NCI-H526 treated with DMSO at 0.1 percent for 48 hours (cell line): ENCODE measurements at regions not wholly inside any gene's neighbourhood (a gene's known extent, or its start where the extent isn't known, plus 50 kb on each side); places are given as distances from the start of the nearest gene placed in this dataset.
"Not testable (repeated sequence)": the region's sequence is repeated elsewhere in the genome, so short reads cannot be mapped to it uniquely, and the experiment has no call there.

Experiments
- DNase-seq: peaks from one replicate; lab custom pipeline; 2025; lab: John Stamatoyannopoulos, UW

GRCh38 chr1:196090226-196090625 lies 518.0 kb downstream of the KCNT2 start:
- no peak for DNase-seq

- no peak for DNase-seq
These were observed 519.7 kb downstream of the KCNT2 start for GRCh38 chr1:196088541-196088940.

GRCh38 chr1:196078691-196079090 lies 529.5 kb downstream of the KCNT2 start:
- DNase-seq = no peak

GRCh38 chr1:196075621-196076020 lies 532.6 kb downstream of the KCNT2 start:
- no peak for DNase-seq

GRCh38 chr1:196074182-196074581 lies 534.1 kb downstream of the KCNT2 start:
- no peak for DNase-seq

GRCh38 chr1:196071447-196071846 lies 536.8 kb downstream of the KCNT2 start:
- no peak for DNase-seq

- no peak for DNase-seq
These were observed 537.3 kb downstream of the KCNT2 start for GRCh38 chr1:196070940-196071339.

GRCh38 chr1:196063952-196064351 lies 544.3 kb downstream of the KCNT2 start:
- no peak for DNase-seq

GRCh38 chr1:196063294-196063693 lies 544.9 kb downstream of the KCNT2 start:
- no peak for DNase-seq

GRCh38 chr1:196060539-196060938 lies 547.7 kb downstream of the KCNT2 start:
- DNase-seq = no peak

- DNase-seq = no peak
These were observed 549.0 kb downstream of the KCNT2 start for GRCh38 chr1:196059210-196059609.

GRCh38 chr1:196056966-196057365 lies 551.3 kb downstream of the KCNT2 start:
- DNase-seq = no peak

- DNase-seq = no peak
These were observed 558.8 kb downstream of the KCNT2 start for GRCh38 chr1:196049407-196049806.

GRCh38 chr1:196043268-196043667 lies 565.0 kb downstream of the KCNT2 start:
- no peak for DNase-seq

GRCh38 chr1:196034080-196034706 lies 574.0 kb downstream of the KCNT2 start:
- DNase-seq = no peak

- DNase-seq = not testable (repeated sequence)
These were observed 576.9 kb downstream of the KCNT2 start for GRCh38 chr1:196031387-196031786.

- DNase-seq = no peak
These were observed 577.8 kb downstream of the KCNT2 start for GRCh38 chr1:196030455-196030854.

GRCh38 chr1:196029410-196029809 lies 578.8 kb downstream of the KCNT2 start:
- no peak for DNase-seq

GRCh38 chr1:196027127-196027526 lies 581.1 kb downstream of the KCNT2 start:
- no peak for DNase-seq

- DNase-seq = not testable (repeated sequence)
These were observed 587.1 kb downstream of the KCNT2 start for GRCh38 chr1:196021174-196021573.

GRCh38 chr1:196009362-196009761 lies 598.9 kb downstream of the KCNT2 start:
- no peak for DNase-seq

- DNase-seq = no peak
These were observed 600.5 kb downstream of the KCNT2 start for GRCh38 chr1:196007763-196008162.

GRCh38 chr1:196005426-196005825 lies 602.8 kb downstream of the KCNT2 start:
- DNase-seq = no peak

- not testable (repeated sequence) for DNase-seq
These were observed 603.9 kb downstream of the KCNT2 start for GRCh38 chr1:196004388-196004787.
